HG02798 (cell line): ENCODE measurements at regions not wholly inside any gene's neighbourhood (a gene's known extent, or its start where the extent isn't known, plus 50 kb on each side); places are given as distances from the start of the nearest gene placed in this dataset.
"Not testable (repeated sequence)": the region's sequence is repeated elsewhere in the genome, so short reads cannot be mapped to it uniquely, and the experiment has no call there.

Source experiments
- ATAC-seq: cut with Tn5 transposase; IDR thresholded peaks from one replicate; pipeline ENCODE4 v1.9.1; 2021; ENCODE audit warnings: mild to moderate bottlenecking; ENCODE audit not compliant: unreplicated experiment, poor library complexity

- no peak for ATAC-seq
These were observed 619.2 kb upstream of the EYS start for GRCh38 chr6:66326228-66326627.

GRCh38 chr6:66321017-66321416, 614.0 kb upstream of the EYS start:
- no peak for ATAC-seq

- ATAC-seq, result no peak
These were observed 600.5 kb upstream of the EYS start for GRCh38 chr6:66307490-66307889.

GRCh38 chr6:66291905-66292304, 584.9 kb upstream of the EYS start:
- no peak for ATAC-seq

GRCh38 chr6:66289889-66290288, 582.9 kb upstream of the EYS start:
- no peak for ATAC-seq

- no peak for ATAC-seq
These were observed 571.1 kb upstream of the EYS start for GRCh38 chr6:66278115-66278514.

GRCh38 chr6:66277400-66277799, 570.4 kb upstream of the EYS start:
- ATAC-seq, result no peak

- no peak for ATAC-seq
These were observed 558.7 kb upstream of the EYS start for GRCh38 chr6:66265737-66266136.

GRCh38 chr6:66264376-66264775, 557.4 kb upstream of the EYS start:
- ATAC-seq, result no peak

GRCh38 chr6:66258731-66259487, 551.9 kb upstream of the EYS start:
- not testable (repeated sequence) for ATAC-seq

GRCh38 chr6:66245231-66245630, 538.2 kb upstream of the EYS start:
- no peak for ATAC-seq

GRCh38 chr6:66238851-66239250, 531.8 kb upstream of the EYS start:
- no peak for ATAC-seq

GRCh38 chr6:66232890-66233289, 525.9 kb upstream of the EYS start:
- no peak for ATAC-seq

- no peak for ATAC-seq
These were observed 523.6 kb upstream of the EYS start for GRCh38 chr6:66230591-66230990.

GRCh38 chr6:66226109-66226508, 519.1 kb upstream of the EYS start:
- no peak for ATAC-seq

- no peak for ATAC-seq
These were observed 503.9 kb upstream of the EYS start for GRCh38 chr6:66210964-66211363.

- ATAC-seq, result no peak
These were observed 493.4 kb upstream of the EYS start for GRCh38 chr6:66200390-66200789.

- ATAC-seq, result no peak
These were observed 492.1 kb upstream of the EYS start for GRCh38 chr6:66199171-66199570.

- ATAC-seq, result no peak
These were observed 491.1 kb upstream of the EYS start for GRCh38 chr6:66198062-66198624.

- no peak for ATAC-seq
These were observed 483.8 kb upstream of the EYS start for GRCh38 chr6:66190858-66191257.

- ATAC-seq, result no peak
These were observed 482.9 kb upstream of the EYS start for GRCh38 chr6:66189915-66190314.

GRCh38 chr6:66186756-66187155, 479.7 kb upstream of the EYS start:
- no peak for ATAC-seq
